Vagina (tissue), 2 donors: ENCODE measurements at regions not wholly inside any gene's neighbourhood (a gene's known extent, or its start where the extent isn't known, plus 50 kb on each side); places are given as distances from the start of the nearest gene placed in this dataset.

Experiments used
- POLR2A ChIP-seq, 2 donors: fragments of 450-650 bp; IDR thresholded peaks; one replicate each; pipeline ENCODE4 v1.6.1; 2017; ENCODE audit warnings: antibody characterized with exemption in 2 of 2, mild to moderate bottlenecking in 2 of 2, moderate library complexity in 2 of 2
- POLR2AphosphoS5 ChIP-seq, 2 donors: sonication (generic); formaldehyde crosslinking; IDR thresholded peaks; one replicate each; pipeline ENCODE4 v1.9.0; 2017; ENCODE audit warnings: antibody characterized with exemption in 2 of 2, mild to moderate bottlenecking in 2 of 2, low read depth in 1 of 2; ENCODE audit not compliant: insufficient read depth in 1 of 2

- no peak for TF ChIP-seq POLR2AphosphoS5 (IDR thresholded peaks at IDR 0.05; ENCODE audit: insufficient read depth in 1 of 2, low read depth in 1 of 2)
- no peak for TF ChIP-seq POLR2A (IDR thresholded peaks at IDR 0.05)
These were observed 278.7 kb upstream of the ZNF521 start for GRCh38 chr18:25630682-25631081.
